Panc1 (cell line): ENCODE measurements at regions not wholly inside any gene's neighbourhood (a gene's known extent, or its start where the extent isn't known, plus 50 kb on each side); places are given as distances from the start of the nearest gene placed in this dataset.

Experiments
- CTCF ChIP-seq: fragments of 450-650 bp; IDR thresholded peaks from 2 replicates; pipeline ENCODE4 v1.5.1; 2017; ENCODE audit warnings: mild to moderate bottlenecking
- POLR2AphosphoS5 ChIP-seq: IDR thresholded peaks from 2 replicates; pipeline ENCODE4 v1.6.1; 2012; ENCODE audit warnings: mild to moderate bottlenecking, low read depth, low read length, moderate library complexity
- SIN3A ChIP-seq: IDR thresholded peaks from 2 replicates; pipeline ENCODE4 v1.6.1; 2012; ENCODE audit warnings: low read depth, mild to moderate bottlenecking, low read length, moderate library complexity, borderline replicate concordance; ENCODE audit not compliant: insufficient read depth
- TCF7L2 ChIP-seq: IDR thresholded peaks from 2 replicates; pipeline ENCODE4 v1.6.1; 2011; ENCODE audit warnings: mild to moderate bottlenecking, low read depth, low read length, inconsistent platforms

DNA sequence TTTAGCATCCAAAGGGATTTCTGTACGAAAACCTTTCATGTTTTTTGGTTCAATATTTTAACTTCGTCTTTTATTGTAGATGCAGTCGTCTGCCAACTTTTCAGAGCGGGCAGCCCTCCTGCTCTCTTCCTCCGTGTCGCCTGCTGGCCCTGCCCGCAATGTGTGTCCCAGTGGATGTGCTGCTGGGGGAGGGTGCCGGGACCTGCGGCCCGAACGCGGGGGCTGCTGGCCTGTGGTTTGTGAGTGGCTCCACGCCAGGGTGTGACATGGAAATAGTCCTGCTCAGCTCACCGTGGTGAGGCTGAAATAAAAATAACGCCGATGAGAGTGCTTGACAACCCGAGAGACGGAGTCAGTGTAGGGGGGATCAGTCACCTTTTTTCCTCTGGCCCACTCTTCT is 59.7 kb upstream of the GRPEL1 start:
- TF ChIP-seq CTCF (no peak), POLR2AphosphoS5 (no peak), TCF7L2 (no peak), SIN3A (no peak)
